ENCODE measurements at regions not wholly inside any gene's neighbourhood (a gene's known extent, or its start where the extent isn't known, plus 50 kb on each side); places are given as distances from the start of the nearest gene placed in this dataset.

DNA sequence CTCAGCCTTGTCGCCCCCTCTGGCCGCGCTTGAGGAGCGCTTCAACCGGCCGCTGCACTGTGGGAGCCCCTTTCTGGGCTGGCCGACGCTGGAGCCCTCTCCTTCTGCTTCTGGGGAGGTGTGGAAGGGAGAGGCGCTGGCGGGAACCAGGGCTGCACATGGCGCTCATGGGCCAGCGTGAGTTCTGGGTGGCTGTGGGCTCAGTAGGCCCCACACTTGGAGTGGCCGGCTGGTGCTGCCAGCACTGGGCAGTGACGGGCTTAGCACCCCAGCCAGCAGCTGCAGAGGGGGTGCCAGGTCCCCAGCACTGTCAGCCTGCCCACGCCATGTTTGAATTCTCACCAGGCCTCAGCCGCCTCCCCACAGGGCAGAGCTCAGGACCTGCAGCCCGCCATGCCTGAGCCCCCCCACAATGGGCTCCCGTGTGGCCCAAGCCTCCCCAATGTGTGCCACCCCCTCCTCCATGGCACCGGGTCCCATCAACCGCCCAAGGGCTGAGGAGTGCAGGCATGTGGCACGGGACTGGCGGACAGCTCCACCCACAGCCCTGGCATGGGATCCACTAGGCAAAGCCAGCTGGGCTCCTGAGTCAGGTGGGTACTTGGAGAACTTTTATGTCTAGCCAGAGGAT, 615.2 kb downstream of the TRIML1 start:
- H3K4me3 ChIP-seq = no peak overlapping the region
- TF ChIP-seq, protein P1, sequence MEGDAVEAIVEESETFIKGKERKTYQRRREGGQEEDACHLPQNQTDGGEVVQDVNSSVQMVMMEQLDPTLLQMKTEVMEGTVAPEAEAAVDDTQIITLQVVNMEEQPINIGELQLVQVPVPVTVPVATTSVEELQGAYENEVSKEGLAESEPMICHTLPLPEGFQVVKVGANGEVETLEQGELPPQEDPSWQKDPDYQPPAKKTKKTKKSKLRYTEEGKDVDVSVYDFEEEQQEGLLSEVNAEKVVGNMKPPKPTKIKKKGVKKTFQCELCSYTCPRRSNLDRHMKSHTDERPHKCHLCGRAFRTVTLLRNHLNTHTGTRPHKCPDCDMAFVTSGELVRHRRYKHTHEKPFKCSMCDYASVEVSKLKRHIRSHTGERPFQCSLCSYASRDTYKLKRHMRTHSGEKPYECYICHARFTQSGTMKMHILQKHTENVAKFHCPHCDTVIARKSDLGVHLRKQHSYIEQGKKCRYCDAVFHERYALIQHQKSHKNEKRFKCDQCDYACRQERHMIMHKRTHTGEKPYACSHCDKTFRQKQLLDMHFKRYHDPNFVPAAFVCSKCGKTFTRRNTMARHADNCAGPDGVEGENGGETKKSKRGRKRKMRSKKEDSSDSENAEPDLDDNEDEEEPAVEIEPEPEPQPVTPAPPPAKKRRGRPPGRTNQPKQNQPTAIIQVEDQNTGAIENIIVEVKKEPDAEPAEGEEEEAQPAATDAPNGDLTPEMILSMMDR (IDR thresholded peaks at IDR 0.05) = no peak
- H3K27me3 ChIP-seq = no peaks in the 10 kb centered on the region
- intact Hi-C loops (cut with DNase I) = no loop called here
- no peak for ATAC-seq
- DNase-seq = peak in 1 of 6 donors; percentile 44
- H3K4me1 ChIP-seq = no peaks in the 10 kb centered on the region
- FAIRE-seq = no peak
- no peaks in the 10 kb centered on the region for H3K36me3 ChIP-seq
- no peak overlapping the region for H3K27ac ChIP-seq
- WGBS, 2 donors = 78 to 80% methylated on average over 22 of the region's 22 CpGs
- no peaks in the 10 kb centered on the region for H3K9me3 ChIP-seq

DNA sequence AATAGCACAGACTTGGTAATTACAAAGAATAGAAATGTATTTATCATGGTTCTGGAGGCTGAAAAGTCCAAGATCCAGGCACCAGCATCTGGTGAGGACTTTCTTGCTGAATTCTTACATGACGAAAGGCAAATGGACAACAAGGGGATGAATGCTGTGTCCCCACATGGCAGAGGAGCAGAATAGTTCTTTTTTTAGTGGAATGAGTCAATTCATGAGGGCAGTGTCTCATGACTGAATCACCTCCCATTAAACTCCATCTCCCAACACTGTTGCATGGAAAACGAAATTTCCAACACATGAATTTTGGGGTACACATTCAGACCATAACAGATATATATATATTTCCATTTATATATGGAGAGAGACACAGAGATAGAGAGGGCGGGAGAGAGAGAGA, 628.3 kb downstream of the TRIML1 start:
- Histone ChIP-seq H3K4me3 (no peak overlapping the region), H3K9me3 (no peaks in the 10 kb centered on the region), H3K36me3 (no peaks in the 10 kb centered on the region), H3K27ac (no peak overlapping the region), H3K4me1 (no peaks in the 10 kb centered on the region), H3K27me3 (no peaks in the 10 kb centered on the region)
- DNase-seq (no peak), FAIRE-seq (no peak), ATAC-seq (no peak)
- TF ChIP-seq, protein P1 (IDR thresholded peaks at IDR 0.05) = no peak
- intact Hi-C loops (cut with DNase I) = no loop called here
- 51 to 61% methylated on average over 3 of the region's 3 CpGs for WGBS, 2 donors

DNA sequence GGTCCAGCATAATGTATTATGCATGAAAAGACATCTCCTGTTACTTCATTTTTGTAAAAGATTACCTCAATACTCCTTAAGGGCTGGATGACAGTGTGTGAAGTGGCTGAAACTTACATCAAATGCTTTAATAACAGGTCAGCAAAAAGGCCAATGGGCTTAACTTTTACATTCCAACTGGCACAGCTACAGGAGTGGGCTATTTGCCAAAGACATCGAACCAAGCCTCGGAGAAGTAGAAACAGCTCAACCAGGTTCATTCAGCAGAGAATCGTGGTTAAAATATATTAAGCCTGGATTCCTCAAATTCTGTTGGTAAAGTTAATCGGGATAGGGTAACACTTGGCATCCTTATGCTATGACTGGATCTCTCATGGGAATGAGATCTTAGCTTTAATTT, 639.7 kb downstream of the TRIML1 start:
- WGBS, 2 donors = 37 to 45% methylated on average over 4 of the region's 4 CpGs
- ATAC-seq (no peak), FAIRE-seq (no peak), DNase-seq (no peak)
- TF ChIP-seq, protein P1 (IDR thresholded peaks at IDR 0.05) = no peak
- H3K36me3 ChIP-seq = no peaks in the 10 kb centered on the region
- intact Hi-C loops (cut with DNase I) = no loop called here
- no peaks in the 10 kb centered on the region for H3K27me3 ChIP-seq
- no peaks in the 10 kb centered on the region for H3K9me3 ChIP-seq
- H3K4me1 ChIP-seq = no peaks in the 10 kb centered on the region
- H3K4me3 ChIP-seq = no peak overlapping the region
- no peak overlapping the region for H3K27ac ChIP-seq

DNA sequence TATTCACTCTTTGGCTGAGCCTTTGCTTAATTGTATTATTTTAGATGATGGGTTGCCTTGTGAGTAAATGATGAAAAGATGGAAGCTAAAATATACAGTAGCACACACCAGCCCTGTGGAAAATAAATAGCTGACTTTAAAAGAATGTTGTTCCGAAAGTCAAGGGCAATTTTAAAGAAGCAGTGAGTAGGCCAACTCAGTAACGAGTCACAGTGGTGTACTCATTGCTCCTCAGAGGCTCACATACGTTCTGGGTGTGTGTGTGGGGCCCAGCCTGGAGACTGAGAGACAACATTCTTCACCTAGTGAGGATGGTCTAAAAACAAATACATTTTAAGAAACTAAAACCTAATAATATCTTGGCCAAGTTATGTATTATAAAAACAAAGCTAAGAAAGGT, 640.3 kb downstream of the TRIML1 start:
- WGBS, 2 donors = 60 to 78% methylated on average over 3 of the region's 3 CpGs
- Histone ChIP-seq H3K27ac (no peak overlapping the region), H3K9me3 (no peaks in the 10 kb centered on the region), H3K36me3 (no peaks in the 10 kb centered on the region), H3K27me3 (no peaks in the 10 kb centered on the region), H3K4me1 (no peaks in the 10 kb centered on the region), H3K4me3 (no peak overlapping the region)
- DNase-seq (no peak), FAIRE-seq (no peak), ATAC-seq (no peak)
- TF ChIP-seq, protein P1 (IDR thresholded peaks at IDR 0.05) = no peak
- intact Hi-C loops (cut with DNase I) = no loop called here

DNA sequence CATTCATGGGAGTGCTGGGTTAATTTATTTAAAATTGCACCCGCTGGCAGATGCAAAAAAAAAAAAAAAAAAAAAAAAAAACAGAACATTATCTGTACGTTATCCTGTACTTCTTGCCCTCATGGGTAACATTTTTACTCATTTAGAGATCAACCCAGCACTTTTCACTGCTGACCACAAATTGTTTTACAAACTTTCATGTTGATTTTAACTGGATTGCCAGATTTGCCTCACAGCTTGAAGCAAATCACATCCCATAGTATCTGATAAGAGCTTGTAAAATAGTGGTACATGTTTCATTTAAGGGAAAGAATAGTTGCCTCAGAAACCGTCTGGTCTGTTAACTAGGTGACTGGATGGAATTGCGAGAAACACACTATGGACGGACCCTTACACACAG, 640.8 kb downstream of the TRIML1 start:
- Histone ChIP-seq H3K4me1 (no peaks in the 10 kb centered on the region), H3K27ac (no peak overlapping the region)

More for the DNA sequence above, 640.8 kb downstream of the TRIML1 start:
- FAIRE-seq (no peak), ATAC-seq (no peak), DNase-seq (no peak)
- Histone ChIP-seq H3K36me3 (no peaks in the 10 kb centered on the region), H3K27me3 (no peaks in the 10 kb centered on the region), H3K4me3 (no peak overlapping the region), H3K9me3 (no peaks in the 10 kb centered on the region)
- intact Hi-C loops (cut with DNase I) = no loop called here
- TF ChIP-seq, protein P1 (IDR thresholded peaks at IDR 0.05) = no peak
- 73 to 75% methylated on average over 5 of the region's 5 CpGs for WGBS, 2 donors

All from pancreas (tissue), 10 donors.